DOHH2 (cell line): ENCODE measurements at regions not wholly inside any gene's neighbourhood (a gene's known extent, or its start where the extent isn't known, plus 50 kb on each side); places are given as distances from the start of the nearest gene placed in this dataset.

Experiments used
- H3F3A ChIP-seq: fragments of 200-600 bp; sonication (generic), shearing (Covaris generic); 2 replicates; pipeline ENCODE4 v1.6.0; 2016; ENCODE audit warnings: antibody characterized with exemption, mild to moderate bottlenecking; ENCODE audit not compliant: control insufficient read depth, insufficient read depth
- H3K27ac ChIP-seq: fragments of 200-600 bp; sonication (generic); 2 replicates; pipeline ENCODE4 v1.5.1; 2014; ENCODE audit warnings: low read depth, mild to moderate bottlenecking, low read length, moderate library complexity
- H3K27me3 ChIP-seq: fragments of 200-600 bp; sonication (generic); 2 replicates; pipeline ENCODE4 v1.6.1; 2014; ENCODE audit warnings: mild to moderate bottlenecking, low read length, mixed read lengths; ENCODE audit not compliant: control insufficient read depth
- H3K36me3 ChIP-seq: fragments of 200-600 bp; sonication (generic); 2 replicates; pipeline ENCODE4 v1.6.1; 2014; ENCODE audit warnings: mild to moderate bottlenecking, low read length, moderate library complexity, mixed read lengths; ENCODE audit not compliant: control insufficient read depth
- H3K4me1 ChIP-seq: fragments of 200-600 bp; sonication (generic); 2 replicates; pipeline ENCODE4 v1.6.1; 2014; ENCODE audit warnings: mild to moderate bottlenecking, low read length, mixed read lengths; ENCODE audit not compliant: control insufficient read depth
- H3K4me2 ChIP-seq: fragments of 200-600 bp; sonication (generic); 2 replicates; pipeline ENCODE4 v1.6.0; 2014; ENCODE audit warnings: mild to moderate bottlenecking, low read length, moderate library complexity
- H3K4me3 ChIP-seq: fragments of 200-600 bp; sonication (generic); 2 replicates; pipeline ENCODE4 v1.5.1; 2014; ENCODE audit warnings: mild to moderate bottlenecking, low read length, mixed read lengths
- H3K79me2 ChIP-seq: fragments of 200-600 bp; sonication (generic); 2 replicates; pipeline ENCODE4 v1.6.1; 2014; ENCODE audit warnings: mild to moderate bottlenecking, low read length, mixed read lengths; ENCODE audit not compliant: control insufficient read depth
- H3K9me2 ChIP-seq: fragments of 200-600 bp; sonication (generic); replicated peaks from 2 replicates; pipeline ENCODE4 v1.6.1; 2014; ENCODE audit warnings: mild to moderate bottlenecking, low read length, mixed read lengths; ENCODE audit not compliant: control insufficient read depth
- H3K9me3 ChIP-seq: fragments of 200-600 bp; sonication (generic); 2 replicates; pipeline ENCODE4 v1.6.1; 2014; ENCODE audit warnings: antibody characterized with exemption, low read length, mixed read lengths; ENCODE audit not compliant: control insufficient read depth, insufficient read depth
- H4K20me1 ChIP-seq: fragments of 200-600 bp; sonication (generic); 2 replicates; pipeline ENCODE4 v1.6.0; 2014; ENCODE audit warnings: low read depth, mild to moderate bottlenecking, antibody characterized with exemption, low read length, moderate library complexity; ENCODE audit not compliant: control insufficient read depth, insufficient read depth
- EZH2phosphoT487 ChIP-seq: fragments of 200-600 bp; sonication (generic); IDR thresholded peaks from 2 replicates; pipeline ENCODE4 v1.6.1; 2017; ENCODE audit warnings: borderline replicate concordance, mild to moderate bottlenecking, antibody characterized with exemption, low read length, moderate library complexity, mixed read lengths
- TF ChIP-seq, protein P1 (sequence below): fragments of 200-600 bp; sonication (generic); IDR thresholded peaks from one replicate; pipeline ENCODE4 v1.5.1; 2014; ENCODE audit warnings: antibody characterized with exemption, mild to moderate bottlenecking, low read depth, low read length; ENCODE audit not compliant: poor library complexity, severe bottlenecking

DNA sequence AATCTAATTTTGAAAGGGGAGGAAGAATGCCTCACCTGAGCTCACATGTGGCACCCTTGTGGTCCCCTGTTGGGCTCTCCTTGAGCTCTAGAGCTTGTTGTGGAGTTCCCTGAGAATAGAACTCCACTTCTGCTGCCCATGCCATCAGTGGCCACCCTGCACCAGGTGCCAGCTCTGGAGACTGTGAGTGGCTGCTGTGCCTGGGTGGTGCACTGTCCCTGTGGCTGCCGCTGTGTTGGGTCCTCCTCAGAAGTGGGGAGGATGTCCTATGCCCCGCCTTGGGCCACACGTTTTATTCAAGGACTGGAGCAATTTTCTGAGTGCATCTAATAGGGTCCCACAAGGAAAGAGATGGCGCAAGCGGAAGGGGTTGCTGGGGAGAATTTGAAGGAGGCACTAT, 67.9 kb upstream of the MAP3K7 start:
- H3K79me2 ChIP-seq: no peaks in the 10 kb centered on the region
- no peaks in the 10 kb centered on the region for H3K4me1 ChIP-seq
- TF ChIP-seq EZH2phosphoT487: no peak
- TF ChIP-seq, protein P1, sequence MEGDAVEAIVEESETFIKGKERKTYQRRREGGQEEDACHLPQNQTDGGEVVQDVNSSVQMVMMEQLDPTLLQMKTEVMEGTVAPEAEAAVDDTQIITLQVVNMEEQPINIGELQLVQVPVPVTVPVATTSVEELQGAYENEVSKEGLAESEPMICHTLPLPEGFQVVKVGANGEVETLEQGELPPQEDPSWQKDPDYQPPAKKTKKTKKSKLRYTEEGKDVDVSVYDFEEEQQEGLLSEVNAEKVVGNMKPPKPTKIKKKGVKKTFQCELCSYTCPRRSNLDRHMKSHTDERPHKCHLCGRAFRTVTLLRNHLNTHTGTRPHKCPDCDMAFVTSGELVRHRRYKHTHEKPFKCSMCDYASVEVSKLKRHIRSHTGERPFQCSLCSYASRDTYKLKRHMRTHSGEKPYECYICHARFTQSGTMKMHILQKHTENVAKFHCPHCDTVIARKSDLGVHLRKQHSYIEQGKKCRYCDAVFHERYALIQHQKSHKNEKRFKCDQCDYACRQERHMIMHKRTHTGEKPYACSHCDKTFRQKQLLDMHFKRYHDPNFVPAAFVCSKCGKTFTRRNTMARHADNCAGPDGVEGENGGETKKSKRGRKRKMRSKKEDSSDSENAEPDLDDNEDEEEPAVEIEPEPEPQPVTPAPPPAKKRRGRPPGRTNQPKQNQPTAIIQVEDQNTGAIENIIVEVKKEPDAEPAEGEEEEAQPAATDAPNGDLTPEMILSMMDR: no peak
- H4K20me1 ChIP-seq: no peaks in the 10 kb centered on the region
- H3K9me2 ChIP-seq: no peaks in the 10 kb centered on the region
- H3K36me3 ChIP-seq: no peaks in the 10 kb centered on the region
- H3K4me3 ChIP-seq: no peak overlapping the region
- no peak overlapping the region for H3K4me2 ChIP-seq
- no peaks in the 10 kb centered on the region for H3K9me3 ChIP-seq
- peaks cover 27% of the 10 kb centered on the region for H3K27me3 ChIP-seq
- no peak overlapping the region for H3K27ac ChIP-seq
- H3F3A ChIP-seq: no peaks in the 10 kb centered on the region

DNA sequence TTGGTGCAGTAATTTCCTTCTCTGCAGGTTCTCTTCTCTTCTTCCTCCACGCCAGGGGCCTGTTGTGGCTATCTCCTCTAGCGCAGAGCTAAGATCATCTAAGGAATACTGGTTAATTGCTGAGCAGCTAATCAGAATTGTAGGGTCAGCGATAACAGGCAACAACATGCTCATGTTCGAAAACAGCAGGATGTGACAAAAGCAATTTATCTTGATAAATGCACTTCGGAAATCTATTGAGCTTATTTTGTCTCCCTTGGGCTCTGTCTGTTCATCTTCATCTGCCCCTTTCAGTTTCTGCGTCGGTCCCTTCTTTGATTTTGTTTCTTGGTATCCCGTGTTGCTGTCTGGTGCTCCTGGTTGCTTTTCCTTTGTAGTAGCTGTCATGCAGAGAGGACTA, 67.3 kb upstream of the MAP3K7 start:
- H3K27me3 ChIP-seq: peaks cover 27% of the 10 kb centered on the region

DNA sequence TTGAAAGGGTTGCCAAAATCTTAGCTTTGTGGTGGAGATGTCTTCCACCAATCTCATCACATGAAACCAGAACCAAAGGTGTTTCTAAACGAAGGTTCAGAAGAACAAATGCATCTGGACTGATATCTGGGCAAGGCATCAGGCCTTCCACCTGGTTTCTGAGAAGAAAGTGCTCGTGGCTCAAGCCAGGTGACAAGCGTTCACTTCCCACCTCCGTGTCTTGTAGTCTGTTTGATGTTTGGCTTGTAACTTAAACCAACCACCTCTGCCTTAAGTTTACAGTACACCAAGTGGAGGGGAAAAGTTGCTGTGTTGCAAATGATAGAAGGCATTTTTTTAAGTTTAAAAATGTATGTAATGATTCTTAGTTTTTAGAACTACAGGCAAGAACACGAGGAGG, 66.9 kb upstream of the MAP3K7 start:
- no peak overlapping the region for H3K4me3 ChIP-seq
- no peak overlapping the region for H3K27ac ChIP-seq
- no peaks in the 10 kb centered on the region for H4K20me1 ChIP-seq
- no peak overlapping the region for H3K4me2 ChIP-seq
- H3K9me3 ChIP-seq: no peaks in the 10 kb centered on the region
- TF ChIP-seq, protein P1: no peak
- no peak for TF ChIP-seq EZH2phosphoT487
- no peaks in the 10 kb centered on the region for H3K4me1 ChIP-seq
- H3K9me2 ChIP-seq: no peaks in the 10 kb centered on the region
- H3K79me2 ChIP-seq: no peaks in the 10 kb centered on the region
- H3K36me3 ChIP-seq: no peaks in the 10 kb centered on the region
- peaks cover 27% of the 10 kb centered on the region for H3K27me3 ChIP-seq
- no peaks in the 10 kb centered on the region for H3F3A ChIP-seq

More for the DNA sequence above, 67.3 kb upstream of the MAP3K7 start:
- no peaks in the 10 kb centered on the region for H3K4me1 ChIP-seq
- no peaks in the 10 kb centered on the region for H3K36me3 ChIP-seq
- no peak overlapping the region for H3K27ac ChIP-seq
- H3K79me2 ChIP-seq: no peaks in the 10 kb centered on the region
- TF ChIP-seq EZH2phosphoT487: no peak
- TF ChIP-seq, protein P1: no peak
- no peaks in the 10 kb centered on the region for H3K9me3 ChIP-seq
- no peak overlapping the region for H3K4me3 ChIP-seq
- H3F3A ChIP-seq: no peaks in the 10 kb centered on the region
- H4K20me1 ChIP-seq: no peaks in the 10 kb centered on the region
- no peaks in the 10 kb centered on the region for H3K9me2 ChIP-seq
- no peak overlapping the region for H3K4me2 ChIP-seq
